Ectodermal cell (in vitro differentiated cells): ENCODE measurements at regions not wholly inside any gene's neighbourhood (a gene's known extent, or its start where the extent isn't known, plus 50 kb on each side); places are given as distances from the start of the nearest gene placed in this dataset.
"Not testable (repeated sequence)": the region's sequence is repeated elsewhere in the genome, so short reads cannot be mapped to it uniquely, and the experiment has no call there.

Experiments
- H3K27ac ChIP-seq: 2 replicates; pipeline ENCODE4 v1.7.0; 2013; ENCODE audit warnings: mild to moderate bottlenecking, low read depth, low read length; ENCODE audit not compliant: insufficient read depth, poor library complexity, severe bottlenecking
- H3K27me3 ChIP-seq: 2 replicates; pipeline ENCODE4 v1.7.0; 2013; ENCODE audit warnings: mild to moderate bottlenecking, low read length; ENCODE audit not compliant: insufficient read depth, control insufficient read depth, poor library complexity, severe bottlenecking
- H3K36me3 ChIP-seq: one replicate; pipeline ENCODE4 v1.7.0; 2013; ENCODE audit warnings: low read length; ENCODE audit not compliant: control insufficient read depth, insufficient read depth
- H3K4me1 ChIP-seq: one replicate; pipeline ENCODE4 v1.7.0; 2013; ENCODE audit warnings: low read length; ENCODE audit not compliant: control insufficient read depth, insufficient read depth
- H3K4me3 ChIP-seq: 2 replicates; pipeline ENCODE4 v1.7.0; 2013; ENCODE audit warnings: low read depth, low read length, control low read depth; ENCODE audit not compliant: insufficient read depth
- H3K9me3 ChIP-seq: 2 replicates; pipeline ENCODE4 v1.7.0; 2013; ENCODE audit warnings: mild to moderate bottlenecking, low read length, moderate library complexity; ENCODE audit not compliant: control insufficient read depth
- WGBS, 2 experiments: methylation state at CpG; one replicate each; pipeline ENCODE4 v1.1.7; 2013; ENCODE audit warnings: missing lambda C conversion rate in 2 of 2; 5-methylcytosine and 5-hydroxymethylcytosine counted together

DNA sequence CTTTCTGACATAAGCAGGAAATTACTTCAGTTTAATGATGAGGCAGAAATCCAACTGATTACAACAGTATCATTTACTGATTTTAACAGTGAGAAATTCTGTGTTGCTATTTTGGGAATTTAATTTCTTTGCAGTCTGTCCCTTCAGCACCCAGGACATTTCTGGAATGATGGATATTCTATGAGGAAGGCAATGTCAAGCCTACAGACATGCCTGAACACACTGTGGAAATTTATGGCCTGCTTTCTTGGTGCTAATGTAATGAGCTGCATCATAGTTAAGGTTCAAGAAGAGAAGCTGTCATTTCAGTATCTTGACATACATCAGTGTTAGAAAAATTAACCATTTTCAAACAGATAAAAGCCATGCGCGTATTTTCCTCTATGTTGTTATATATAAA lies 87.7 kb downstream of the SLITRK1 start:
- Histone ChIP-seq H3K4me3 (no peak overlapping the region), H3K36me3 (no peaks in the 10 kb centered on the region), H3K27ac (no peak overlapping the region), H3K4me1 (no peaks in the 10 kb centered on the region), H3K9me3 (no peaks in the 10 kb centered on the region), H3K27me3 (no peaks in the 10 kb centered on the region)
- WGBS, 2 experiments = no CpG with 5 or more reads among the region's 2 CpGs

- H3K4me1 ChIP-seq = no peaks in the 10 kb centered on the region
Measured at GRCh38 chr13:83780227-83780626, 102.0 kb downstream of the SLITRK1 start.

DNA sequence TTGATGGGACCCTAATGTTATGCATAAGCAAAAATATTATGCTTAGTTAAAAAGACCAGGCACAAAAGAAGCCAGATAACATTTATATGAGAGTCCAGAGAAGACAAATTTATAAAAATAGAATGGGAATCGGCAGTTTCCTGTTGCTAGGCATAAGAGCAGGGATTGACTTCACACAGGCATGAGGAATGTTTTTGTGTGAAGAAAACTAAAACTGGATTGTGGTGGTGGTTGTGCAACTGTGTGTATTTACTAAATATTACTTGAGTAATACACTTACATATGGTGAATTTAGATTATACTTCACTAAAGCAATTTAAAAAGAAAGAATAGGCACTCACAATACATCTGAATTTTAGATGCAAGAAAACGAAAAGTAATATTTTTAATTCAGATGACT lies 108.3 kb downstream of the SLITRK1 start:
- Histone ChIP-seq H3K27ac (no peak overlapping the region), H3K4me1 (no peaks in the 10 kb centered on the region), H3K27me3 (no peaks in the 10 kb centered on the region), H3K9me3 (no peaks in the 10 kb centered on the region), H3K4me3 (no peak overlapping the region), H3K36me3 (no peaks in the 10 kb centered on the region)
- WGBS, 2 experiments = 87 to 92% methylated on average over 1 to 2 of the region's 2 CpGs

More at GRCh38 chr13:83780227-83780626, 102.0 kb downstream of the SLITRK1 start:
- 70 to 71% methylated on average over 6 of the region's 6 CpGs for WGBS, 2 experiments
- no peak overlapping the region for H3K4me3 ChIP-seq
- no peaks in the 10 kb centered on the region for H3K36me3 ChIP-seq
- H3K27ac ChIP-seq = no peak overlapping the region
- H3K9me3 ChIP-seq = no peaks in the 10 kb centered on the region
- H3K27me3 ChIP-seq = no peaks in the 10 kb centered on the region

GRCh38 chr13:83765796-83766195 lies 116.5 kb downstream of the SLITRK1 start:
- H3K27me3 ChIP-seq = no peaks in the 10 kb centered on the region
- H3K4me3 ChIP-seq = no peak overlapping the region
- WGBS, 2 experiments = 95 to 96% methylated on average over 1 of the region's 1 CpG
- no peaks in the 10 kb centered on the region for H3K4me1 ChIP-seq
- H3K9me3 ChIP-seq = no peaks in the 10 kb centered on the region
- H3K36me3 ChIP-seq = no peaks in the 10 kb centered on the region
- no peak overlapping the region for H3K27ac ChIP-seq

DNA sequence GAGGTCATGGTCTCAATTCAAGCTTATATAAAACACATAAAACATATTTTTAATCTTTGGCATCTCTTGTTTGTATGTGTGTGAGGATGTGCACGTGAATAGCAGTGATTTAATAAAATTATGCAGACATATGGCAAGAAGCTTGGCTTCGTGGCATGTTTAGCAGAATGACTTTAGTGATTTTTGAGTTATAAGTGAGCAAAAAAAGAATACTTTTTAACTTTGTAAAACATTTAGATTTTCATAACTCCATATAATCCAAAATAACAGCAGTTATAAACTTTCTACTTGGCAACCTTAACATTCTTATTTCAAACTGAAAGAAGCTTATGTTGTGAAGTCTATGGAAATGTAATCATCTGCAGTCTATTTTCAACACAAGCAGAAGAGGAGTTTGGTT lies 120.6 kb downstream of the SLITRK1 start:
- no peaks in the 10 kb centered on the region for H3K9me3 ChIP-seq
- no peak overlapping the region for H3K27ac ChIP-seq
- no peaks in the 10 kb centered on the region for H3K27me3 ChIP-seq
- no peaks in the 10 kb centered on the region for H3K36me3 ChIP-seq
- no peak overlapping the region for H3K4me3 ChIP-seq
- WGBS, 2 experiments = 91 to 100% methylated on average over 1 to 2 of the region's 2 CpGs
- no peaks in the 10 kb centered on the region for H3K4me1 ChIP-seq

GRCh38 chr13:83755210-83755609 lies 127.1 kb downstream of the SLITRK1 start:
- H3K27me3 ChIP-seq, H3K4me1 ChIP-seq, H3K4me3 ChIP-seq, H3K27ac ChIP-seq, H3K36me3 ChIP-seq, H3K9me3 ChIP-seq: not testable (repeated sequence)
- 92 to 96% methylated on average over 2 of the region's 2 CpGs for WGBS, 2 experiments

GRCh38 chr13:83753912-83754624 lies 128.2 kb downstream of the SLITRK1 start:
- Histone ChIP-seq H3K4me3 (no peak overlapping the region), H3K27ac (no peak overlapping the region), H3K36me3 (no peaks in the 10 kb centered on the region), H3K27me3 (no peaks in the 10 kb centered on the region), H3K9me3 (no peaks in the 10 kb centered on the region), H3K4me1 (no peaks in the 10 kb centered on the region)
- WGBS, 2 experiments = 94 to 96% methylated on average over 11 of the region's 11 CpGs

- no peaks in the 10 kb centered on the region for H3K36me3 ChIP-seq
- no peak overlapping the region for H3K4me3 ChIP-seq
- H3K9me3 ChIP-seq = no peaks in the 10 kb centered on the region
- H3K27ac ChIP-seq = no peak overlapping the region
- WGBS, 2 experiments = 91 to 96% methylated on average over 4 of the region's 4 CpGs
- H3K4me1 ChIP-seq = no peaks in the 10 kb centered on the region
- no peaks in the 10 kb centered on the region for H3K27me3 ChIP-seq
Measured at GRCh38 chr13:83752141-83752540, 130.1 kb downstream of the SLITRK1 start.

DNA sequence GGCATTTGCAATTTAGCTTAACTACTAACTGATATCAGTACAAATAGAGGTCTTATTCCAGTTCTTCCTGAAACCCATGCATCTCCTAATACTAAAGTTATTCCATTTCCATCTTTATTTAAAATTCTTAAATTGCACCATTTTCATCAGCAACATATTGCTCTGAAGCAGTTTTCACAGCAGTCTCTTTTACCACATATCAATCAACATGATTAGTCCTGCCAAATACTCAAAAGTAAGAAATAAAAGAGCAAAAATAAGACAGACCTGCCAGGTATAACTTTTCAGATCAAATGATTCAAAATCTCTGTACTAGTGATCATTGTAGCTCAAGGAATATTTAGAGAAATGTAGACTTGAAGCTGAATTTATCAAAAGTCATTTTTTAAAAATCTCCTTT lies 141.7 kb downstream of the SLITRK1 start:
- H3K4me3 ChIP-seq = no peak overlapping the region

DNA sequence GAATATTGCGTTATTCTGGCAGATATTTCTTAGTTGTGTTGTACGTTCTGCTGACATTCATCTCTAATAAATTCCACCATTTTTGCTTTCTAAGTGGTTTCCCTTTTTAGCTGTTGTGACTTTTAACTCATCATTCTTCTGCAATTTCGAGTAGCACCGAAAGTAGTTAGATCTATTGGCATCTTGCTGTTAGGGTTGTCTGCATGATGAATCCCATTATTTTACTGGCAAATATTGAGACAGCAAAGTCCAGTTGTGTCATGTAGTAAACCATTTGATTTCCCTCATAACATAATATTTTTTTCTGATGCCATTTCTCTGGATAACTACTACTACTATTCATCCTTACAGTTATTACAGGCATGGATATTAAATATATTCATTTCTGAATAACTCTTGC lies 143.9 kb downstream of the SLITRK1 start:
- Histone ChIP-seq H3K9me3 (no peaks in the 10 kb centered on the region), H3K36me3 (no peaks in the 10 kb centered on the region), H3K27ac (no peak overlapping the region), H3K4me1 (no peaks in the 10 kb centered on the region), H3K27me3 (no peaks in the 10 kb centered on the region), H3K4me3 (no peak overlapping the region)
- WGBS, 2 experiments = 95 to 100% methylated on average over 2 to 4 of the region's 4 CpGs

More for the DNA sequence above, 141.7 kb downstream of the SLITRK1 start:
- Histone ChIP-seq H3K9me3 (no peaks in the 10 kb centered on the region), H3K4me1 (no peaks in the 10 kb centered on the region), H3K36me3 (no peaks in the 10 kb centered on the region), H3K27me3 (no peaks in the 10 kb centered on the region), H3K27ac (no peak overlapping the region)

- Histone ChIP-seq H3K27me3 (no peaks in the 10 kb centered on the region), H3K4me1 (no peaks in the 10 kb centered on the region), H3K4me3 (no peak overlapping the region), H3K9me3 (no peaks in the 10 kb centered on the region), H3K36me3 (no peaks in the 10 kb centered on the region), H3K27ac (no peak overlapping the region)
Measured at GRCh38 chr13:83733293-83733692, 149.0 kb downstream of the SLITRK1 start.
